NT2/D1 (cell line): ENCODE measurements at regions not wholly inside any gene's neighbourhood (a gene's known extent, or its start where the extent isn't known, plus 50 kb on each side); places are given as distances from the start of the nearest gene placed in this dataset.

Experiments used
- SUZ12 ChIP-seq: IDR thresholded peaks from 2 replicates; pipeline ENCODE4 v1.6.1; 2011; ENCODE audit not compliant: insufficient read length, insufficient read depth; ENCODE audit errors: extremely low read depth
- YY1 ChIP-seq: IDR thresholded peaks from 2 replicates; pipeline ENCODE4 v1.6.1; 2011; ENCODE audit not compliant: insufficient read length, insufficient read depth
- ZNF274 ChIP-seq: IDR thresholded peaks from 2 replicates; pipeline ENCODE4 v1.6.1; 2011; ENCODE audit warnings: mild to moderate bottlenecking, low read depth, low read length

DNA sequence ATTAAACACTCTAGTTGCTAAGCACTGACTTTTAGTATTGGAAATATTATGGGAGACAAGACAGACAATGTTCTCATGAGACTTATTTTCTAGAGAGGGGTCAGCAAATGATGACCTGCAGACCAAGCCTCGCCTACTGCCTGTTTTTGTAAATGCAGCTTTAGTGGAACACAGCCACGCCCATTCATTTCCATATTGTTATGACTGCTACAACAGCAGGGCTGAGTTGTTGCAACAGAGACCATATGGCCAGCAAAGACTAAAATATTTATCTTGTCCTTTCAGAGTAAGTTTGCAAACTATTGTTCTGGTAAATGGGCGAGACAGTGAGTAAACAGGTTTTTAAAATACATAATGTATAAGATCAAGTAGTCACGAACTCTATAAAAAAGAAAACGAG is 570.2 kb downstream of the NTRK3 start:
- no peak for TF ChIP-seq YY1
- TF ChIP-seq ZNF274, result no peak
- TF ChIP-seq SUZ12, result no peak
